GM12873 (cell line): ENCODE measurements at regions not wholly inside any gene's neighbourhood (a gene's known extent, or its start where the extent isn't known, plus 50 kb on each side); places are given as distances from the start of the nearest gene placed in this dataset.

Experiments used
- CTCF ChIP-seq: IDR thresholded peaks from 2 replicates; pipeline ENCODE4 v1.5.1; 2012; ENCODE audit warnings: low read depth, mild to moderate bottlenecking, moderate library complexity, low read length, control low read depth; ENCODE audit not compliant: insufficient read depth; ENCODE audit errors: missing control alignments

- no peak for TF ChIP-seq CTCF
Measured at GRCh38 chr20:4635781-4636180, 50.5 kb upstream of the PRNP start.

GRCh38 chr20:4635342-4635741, 50.9 kb upstream of the PRNP start:
- TF ChIP-seq CTCF = no peak

- no peak for TF ChIP-seq CTCF
Measured at GRCh38 chr20:4633780-4634179, 52.5 kb upstream of the PRNP start.

- no peak for TF ChIP-seq CTCF
Measured at GRCh38 chr20:4633379-4633778, 52.9 kb upstream of the PRNP start.

DNA sequence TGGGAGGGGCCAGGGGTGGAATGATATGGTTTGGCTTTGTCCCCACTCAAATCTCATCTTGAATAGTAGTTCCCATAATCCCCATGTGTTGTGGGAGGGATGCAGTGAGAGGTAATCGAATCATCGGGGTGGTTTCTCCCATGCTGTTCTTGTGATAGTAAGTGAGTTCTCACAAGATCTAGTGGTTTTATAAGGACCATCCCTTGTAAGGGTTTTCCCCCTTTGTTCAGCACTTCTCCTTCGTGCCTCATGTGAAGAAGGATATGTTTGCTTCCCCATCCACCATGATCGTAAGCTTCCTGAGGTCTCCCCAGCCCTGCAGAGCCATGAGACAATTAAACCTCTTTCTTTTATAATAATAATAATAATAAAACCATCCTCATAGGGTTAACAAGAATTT, 53.4 kb upstream of the PRNP start:
- no peak for TF ChIP-seq CTCF

DNA sequence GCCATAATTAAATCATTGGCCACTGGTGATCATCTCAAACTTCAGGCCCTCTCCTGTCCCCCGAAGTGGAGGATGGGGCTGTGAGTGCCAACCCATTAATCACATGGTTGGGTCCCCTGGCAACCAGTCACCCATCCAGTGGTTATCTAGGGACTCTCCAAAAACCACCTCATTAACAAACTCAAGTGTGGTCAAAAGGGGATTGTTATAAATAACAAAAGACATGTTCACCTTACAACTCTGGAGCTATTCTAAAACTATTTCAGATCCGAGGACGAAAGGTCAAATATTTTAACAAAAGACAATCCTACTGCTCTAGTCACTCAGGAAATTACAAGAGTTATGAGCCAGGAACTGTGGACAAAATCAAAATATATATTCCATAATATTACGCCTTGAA, 60.0 kb upstream of the PRNP start:
- TF ChIP-seq CTCF = no peak

DNA sequence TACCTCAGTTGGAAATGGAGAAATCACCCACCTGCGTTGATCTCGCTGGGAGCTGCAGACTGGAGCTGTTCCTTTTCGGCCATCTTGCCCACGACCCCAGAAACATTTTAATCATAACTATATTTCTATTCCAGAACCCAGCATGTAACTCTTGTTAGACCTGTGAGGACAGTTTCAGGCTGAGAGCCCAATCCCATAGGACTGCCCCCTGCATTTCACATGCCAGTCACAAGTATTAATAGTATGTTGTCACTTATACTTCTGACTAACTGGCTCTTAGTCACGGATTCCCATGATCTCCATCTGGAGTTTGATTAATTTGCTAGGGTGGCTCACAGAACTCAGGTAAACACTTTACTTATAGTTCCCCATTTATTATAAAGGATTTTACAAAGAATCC, 60.6 kb upstream of the PRNP start:
- TF ChIP-seq CTCF = no peak

DNA sequence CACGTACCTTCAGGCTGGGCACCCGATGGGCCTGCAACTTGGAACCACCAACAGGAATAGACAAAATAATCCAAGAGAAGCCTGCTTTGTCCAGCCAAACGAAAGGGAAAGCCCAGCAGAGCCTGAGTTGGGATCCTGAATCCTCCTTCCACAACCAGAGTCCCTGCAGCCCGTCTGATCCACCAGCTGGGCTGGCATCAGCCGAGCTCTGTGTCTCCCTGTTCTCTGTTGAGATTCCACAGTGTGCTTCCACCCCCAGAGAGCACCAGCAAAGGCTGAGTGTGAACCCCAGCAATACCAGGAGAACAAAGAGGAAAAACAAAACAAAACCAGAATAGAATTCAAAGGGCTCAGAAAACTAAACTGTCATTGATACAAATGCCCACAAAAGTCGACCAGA, 68.8 kb upstream of the PRNP start:
- TF ChIP-seq CTCF = no peak
